ENCODE measurements at regions not wholly inside any gene's neighbourhood (a gene's known extent, or its start where the extent isn't known, plus 50 kb on each side); places are given as distances from the start of the nearest gene placed in this dataset.
"Not testable (repeated sequence)": the region's sequence is repeated elsewhere in the genome, so short reads cannot be mapped to it uniquely, and the experiment has no call there.

GRCh38 chr2:236835307-236836024 lies 250.2 kb upstream of the COPS8 start:
- no peak for DNase-seq

- not testable (repeated sequence) for DNase-seq
Observed at GRCh38 chr2:236836028-236836427, 249.7 kb upstream of the COPS8 start.

- no peak for DNase-seq
Observed at GRCh38 chr2:236840215-236840614, 245.5 kb upstream of the COPS8 start.

- DNase-seq, result no peak
Observed at GRCh38 chr2:236840857-236841256, 244.8 kb upstream of the COPS8 start.

GRCh38 chr2:236841389-236841788 lies 244.3 kb upstream of the COPS8 start:
- DNase-seq, result no peak

GRCh38 chr2:236843161-236843968 lies 242.3 kb upstream of the COPS8 start:
- DNase-seq, result no peak

GRCh38 chr2:236844711-236845110 lies 241.0 kb upstream of the COPS8 start:
- DNase-seq, result no peak

- no peak for DNase-seq
Observed at GRCh38 chr2:236847023-236847422, 238.7 kb upstream of the COPS8 start.

GRCh38 chr2:236847538-236848263 lies 238.0 kb upstream of the COPS8 start:
- no peak for DNase-seq

- no peak for DNase-seq
Observed at GRCh38 chr2:236848501-236848900, 237.2 kb upstream of the COPS8 start.

- no peak for DNase-seq
Observed at GRCh38 chr2:236849508-236849907, 236.2 kb upstream of the COPS8 start.

GRCh38 chr2:236849940-236850339 lies 235.7 kb upstream of the COPS8 start:
- no peak for DNase-seq

GRCh38 chr2:236851187-236851586 lies 234.5 kb upstream of the COPS8 start:
- DNase-seq, result no peak

- no peak for DNase-seq
Observed at GRCh38 chr2:236852100-236852976, 233.4 kb upstream of the COPS8 start.

GRCh38 chr2:236852977-236853374 lies 232.7 kb upstream of the COPS8 start:
- DNase-seq, result no peak

- no peak for DNase-seq
Observed at GRCh38 chr2:236853585-236854051, 232.1 kb upstream of the COPS8 start.

- no peak for DNase-seq
Observed at GRCh38 chr2:236855176-236855865, 230.4 kb upstream of the COPS8 start.

GRCh38 chr2:236855866-236856847 lies 229.5 kb upstream of the COPS8 start:
- no peak for DNase-seq

GRCh38 chr2:236856848-236857235 lies 228.8 kb upstream of the COPS8 start:
- no peak for DNase-seq

- no peak for DNase-seq
Observed at GRCh38 chr2:236857246-236857645, 228.4 kb upstream of the COPS8 start.

GRCh38 chr2:236857781-236858180 lies 227.9 kb upstream of the COPS8 start:
- DNase-seq, result no peak
